ENCODE measurements at regions not wholly inside any gene's neighbourhood (a gene's known extent, or its start where the extent isn't known, plus 50 kb on each side); places are given as distances from the start of the nearest gene placed in this dataset.

- no peak overlapping the region for H2BK5ac ChIP-seq (ENCODE audit: low read length)
- H4K91ac ChIP-seq (ENCODE audit: low read depth, low read length, poor library complexity) = no peak overlapping the region
- no peak overlapping the region for H2BK15ac ChIP-seq (ENCODE audit: low read length)
- H3K36me3 ChIP-seq (replicated peaks in 1 of 2; ENCODE audit: control insufficient read depth in 2 of 2, insufficient read depth in 2 of 2, low read length in 2 of 2) = no peaks in the 10 kb centered on the region
- H3K27ac ChIP-seq (replicated peaks; ENCODE audit: low read length) = no peak overlapping the region
- no peak overlapping the region for H2BK12ac ChIP-seq (ENCODE audit: low read length)
- no peak overlapping the region for H3K9ac ChIP-seq (ENCODE audit: low read depth, low read length, poor library complexity)
- no peak overlapping the region for H2AFZ ChIP-seq (ENCODE audit: low read length)
- no peak overlapping the region for H4K8ac ChIP-seq (ENCODE audit: low read depth, low read length)
- H3K4me3 ChIP-seq (ENCODE audit: low read length in 2 of 2) = no peak overlapping the region
- H3K9me3 ChIP-seq (replicated peaks in 1 of 2; ENCODE audit: control insufficient read depth in 2 of 2, insufficient read depth in 1 of 2, low read depth in 1 of 2, low read length in 2 of 2) = no peaks in the 10 kb centered on the region
- no peak overlapping the region for H3K4ac ChIP-seq (ENCODE audit: low read length)
- H2BK120ac ChIP-seq (ENCODE audit: low read depth, low read length) = no peak overlapping the region
- H3K27me3 ChIP-seq (ENCODE audit: control insufficient read depth in 3 of 3, insufficient read depth in 3 of 3, low read depth in 1 of 3, low read length in 3 of 3) = no peaks in the 10 kb centered on the region
- peak overlapping the region; percentile 17 for H3K23ac ChIP-seq (ENCODE audit: low read depth, low read length, poor library complexity)
- DNase-seq (ENCODE audit: low spot score) = no peak
- no peak overlapping the region for H2AK5ac ChIP-seq (ENCODE audit: low read depth, low read length)
- H3K14ac ChIP-seq (ENCODE audit: low read length) = no peak overlapping the region
- no peak overlapping the region for H3K18ac ChIP-seq (ENCODE audit: low read length)
- H3K4me2 ChIP-seq (ENCODE audit: insufficient read depth, low read length, poor library complexity, severe bottlenecking) = no peak overlapping the region
- H3K79me1 ChIP-seq (ENCODE audit: low read depth, low read length) = no peaks in the 10 kb centered on the region
- no CpG with 5 or more reads among the region's 1 CpG for WGBS, 2 donors (ENCODE audit: extremely low coverage in 2 of 2, insufficient read length in 2 of 2, insufficient replicate concordance in 1 of 2)
- H3K4me1 ChIP-seq (ENCODE audit: control insufficient read depth in 2 of 2, insufficient read depth in 1 of 2, low read depth in 1 of 2, low read length in 2 of 2) = no peaks in the 10 kb centered on the region
These were observed 213.9 kb upstream of the AGAP1 start for GRCh38 chr2:235279965-235280364.

DNA sequence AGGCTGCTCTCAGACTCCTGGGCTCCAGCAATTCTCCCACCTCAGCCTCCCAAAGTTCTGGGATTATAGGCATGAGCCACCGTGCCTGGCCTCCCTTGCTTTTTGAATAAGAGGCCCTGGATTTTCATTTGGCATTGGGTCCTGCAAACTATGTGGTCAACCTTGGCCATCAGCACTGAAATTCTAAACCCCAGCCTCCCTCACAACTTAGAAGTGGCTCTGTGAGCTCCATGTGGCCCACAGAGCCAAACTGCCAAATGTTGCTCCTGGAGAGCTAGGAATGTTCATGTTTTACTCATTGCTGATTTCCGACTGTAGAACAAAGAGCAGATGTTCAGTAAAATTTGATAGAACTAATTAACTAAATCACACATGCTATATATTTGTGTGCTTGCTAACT, 210.6 kb upstream of the AGAP1 start:
- Histone ChIP-seq H2BK120ac (ENCODE audit: low read depth, low read length) (no peak overlapping the region), H3K9ac (ENCODE audit: low read depth, low read length, poor library complexity) (no peak overlapping the region), H3K9me3 (replicated peaks in 1 of 2; ENCODE audit: control insufficient read depth in 2 of 2, insufficient read depth in 1 of 2, low read depth in 1 of 2, low read length in 2 of 2) (no peaks in the 10 kb centered on the region), H3K4me1 (ENCODE audit: control insufficient read depth in 2 of 2, insufficient read depth in 1 of 2, low read depth in 1 of 2, low read length in 2 of 2) (no peaks in the 10 kb centered on the region), H2AK5ac (ENCODE audit: low read depth, low read length) (no peak overlapping the region), H3K4ac (ENCODE audit: low read length) (no peak overlapping the region), H2BK5ac (ENCODE audit: low read length) (no peak overlapping the region), H3K18ac (ENCODE audit: low read length) (no peak overlapping the region), H3K27ac (replicated peaks; ENCODE audit: low read length) (no peak overlapping the region), H3K23ac (ENCODE audit: low read depth, low read length, poor library complexity) (no peak overlapping the region), H2BK15ac (ENCODE audit: low read length) (no peak overlapping the region), H2BK12ac (ENCODE audit: low read length) (no peak overlapping the region), H3K27me3 (ENCODE audit: control insufficient read depth in 3 of 3, insufficient read depth in 3 of 3, low read depth in 1 of 3, low read length in 3 of 3) (peaks cover 0 to 5% (median 0%) of the 10 kb centered on the region in 3 experiments), H3K36me3 (replicated peaks in 1 of 2; ENCODE audit: control insufficient read depth in 2 of 2, insufficient read depth in 2 of 2, low read length in 2 of 2) (no peaks in the 10 kb centered on the region), H3K79me1 (ENCODE audit: low read depth, low read length) (no peaks in the 10 kb centered on the region), H3K4me3 (ENCODE audit: low read length in 2 of 2) (no peak overlapping the region), H3K14ac (ENCODE audit: low read length) (no peak overlapping the region), H4K91ac (ENCODE audit: low read depth, low read length, poor library complexity) (no peak overlapping the region), H2AFZ (ENCODE audit: low read length) (no peak overlapping the region), H3K4me2 (ENCODE audit: insufficient read depth, low read length, poor library complexity, severe bottlenecking) (no peak overlapping the region), H4K8ac (ENCODE audit: low read depth, low read length) (no peak overlapping the region)
- DNase-seq (ENCODE audit: low spot score) = no peak
- WGBS, 2 donors (ENCODE audit: extremely low coverage in 2 of 2, insufficient read length in 2 of 2, insufficient replicate concordance in 1 of 2) = no CpG with 5 or more reads among the region's 2 CpGs

DNA sequence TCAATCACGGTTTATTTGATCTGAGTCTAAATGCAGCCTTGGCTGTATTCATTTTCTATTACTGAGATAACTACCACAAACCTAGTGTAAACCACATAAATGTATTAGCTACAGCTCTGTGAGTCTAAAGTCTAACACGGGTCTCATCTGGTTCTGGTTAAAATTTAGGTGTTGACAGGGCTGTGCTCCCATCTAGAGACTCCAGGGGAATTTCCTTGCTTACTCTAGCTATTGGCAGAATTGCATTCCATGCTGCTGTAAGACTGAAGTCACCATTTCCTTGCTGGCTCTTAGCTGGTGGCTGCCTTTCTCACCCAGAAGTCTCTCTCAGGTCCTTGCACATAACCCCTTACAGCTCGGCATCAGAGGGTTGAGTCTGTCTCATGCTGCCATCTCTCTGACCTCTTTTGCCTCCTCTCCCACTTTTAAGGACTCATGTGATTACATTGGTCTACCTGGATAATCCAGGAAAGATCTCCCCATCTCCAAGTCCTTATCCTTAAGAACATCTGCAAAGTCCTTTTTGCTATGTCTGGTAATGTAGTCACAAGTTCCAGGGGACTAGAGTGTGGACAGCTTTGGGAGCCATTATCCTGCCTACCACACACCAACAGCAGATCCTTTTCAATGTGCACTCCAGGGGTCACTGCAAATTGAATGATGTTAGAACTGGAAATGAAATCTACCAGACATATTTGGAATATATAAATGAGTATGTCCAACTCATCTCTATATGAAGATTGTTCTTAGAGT, 207.0 kb upstream of the AGAP1 start:
- no peak overlapping the region for H2BK5ac ChIP-seq (ENCODE audit: low read length)
- no CpG with 5 or more reads among the region's 3 CpGs for WGBS, 2 donors (ENCODE audit: extremely low coverage in 2 of 2, insufficient read length in 2 of 2, insufficient replicate concordance in 1 of 2)
- no peak overlapping the region for H3K18ac ChIP-seq (ENCODE audit: low read length)
- DNase-seq (ENCODE audit: low spot score) = no peak
- peaks cover 0 to 5% (median 0%) of the 10 kb centered on the region in 3 experiments for H3K27me3 ChIP-seq (ENCODE audit: control insufficient read depth in 3 of 3, insufficient read depth in 3 of 3, low read depth in 1 of 3, low read length in 3 of 3)
- H3K4me3 ChIP-seq (ENCODE audit: low read length in 2 of 2) = no peak overlapping the region
- no peaks in the 10 kb centered on the region for H3K36me3 ChIP-seq (replicated peaks in 1 of 2; ENCODE audit: control insufficient read depth in 2 of 2, insufficient read depth in 2 of 2, low read length in 2 of 2)
- no peaks in the 10 kb centered on the region for H3K4me1 ChIP-seq (ENCODE audit: control insufficient read depth in 2 of 2, insufficient read depth in 1 of 2, low read depth in 1 of 2, low read length in 2 of 2)
- H2BK12ac ChIP-seq (ENCODE audit: low read length) = no peak overlapping the region
- H3K9ac ChIP-seq (ENCODE audit: low read depth, low read length, poor library complexity) = no peak overlapping the region
- no peak overlapping the region for H4K91ac ChIP-seq (ENCODE audit: low read depth, low read length, poor library complexity)
- H2BK120ac ChIP-seq (ENCODE audit: low read depth, low read length) = no peak overlapping the region
- H3K4me2 ChIP-seq (ENCODE audit: insufficient read depth, low read length, poor library complexity, severe bottlenecking) = no peak overlapping the region
- no peaks in the 10 kb centered on the region for H3K9me3 ChIP-seq (replicated peaks in 1 of 2; ENCODE audit: control insufficient read depth in 2 of 2, insufficient read depth in 1 of 2, low read depth in 1 of 2, low read length in 2 of 2)
- no peak overlapping the region for H4K8ac ChIP-seq (ENCODE audit: low read depth, low read length)
- no peak overlapping the region for H3K4ac ChIP-seq (ENCODE audit: low read length)
- H2BK15ac ChIP-seq (ENCODE audit: low read length) = no peak overlapping the region
- H3K79me1 ChIP-seq (ENCODE audit: low read depth, low read length) = no peaks in the 10 kb centered on the region
- H2AK5ac ChIP-seq (ENCODE audit: low read depth, low read length) = no peak overlapping the region
- H3K27ac ChIP-seq (replicated peaks; ENCODE audit: low read length) = no peak overlapping the region
- no peak overlapping the region for H3K23ac ChIP-seq (ENCODE audit: low read depth, low read length, poor library complexity)
- H3K14ac ChIP-seq (ENCODE audit: low read length) = no peak overlapping the region
- no peak overlapping the region for H2AFZ ChIP-seq (ENCODE audit: low read length)

DNA sequence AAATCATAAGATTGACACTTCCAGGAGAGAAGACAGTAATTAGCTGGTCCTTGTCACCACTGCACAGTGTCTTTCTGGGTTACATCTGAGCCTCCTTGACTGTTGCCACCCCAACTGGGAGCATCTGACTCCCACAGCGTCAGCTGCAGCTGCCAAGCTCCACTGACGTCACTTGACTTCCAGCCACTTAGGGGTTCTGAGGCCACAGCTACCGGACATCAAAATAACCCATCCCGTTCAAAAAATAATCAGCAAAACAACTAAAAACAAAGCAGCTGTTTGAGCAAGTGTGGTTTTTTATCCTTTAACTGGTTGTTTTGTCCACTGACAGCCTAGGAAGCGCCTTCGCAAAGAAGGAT, 206.5 kb upstream of the AGAP1 start:
- no CpG with 5 or more reads among the region's 6 CpGs for WGBS, 2 donors (ENCODE audit: extremely low coverage in 2 of 2, insufficient read length in 2 of 2, insufficient replicate concordance in 1 of 2)
- H2AK5ac ChIP-seq (ENCODE audit: low read depth, low read length) = no peak overlapping the region

More for the DNA sequence above, 206.5 kb upstream of the AGAP1 start:
- no peak overlapping the region for H3K14ac ChIP-seq (ENCODE audit: low read length)
- H3K4me3 ChIP-seq (ENCODE audit: low read length in 2 of 2) = no peak overlapping the region
- H3K23ac ChIP-seq (ENCODE audit: low read depth, low read length, poor library complexity) = no peak overlapping the region
- H3K9ac ChIP-seq (ENCODE audit: low read depth, low read length, poor library complexity) = no peak overlapping the region
- no peak for DNase-seq (ENCODE audit: low spot score)
- H3K4ac ChIP-seq (ENCODE audit: low read length) = no peak overlapping the region
- H3K4me2 ChIP-seq (ENCODE audit: insufficient read depth, low read length, poor library complexity, severe bottlenecking) = no peak overlapping the region
- no peak overlapping the region for H3K18ac ChIP-seq (ENCODE audit: low read length)
- no peaks in the 10 kb centered on the region for H3K79me1 ChIP-seq (ENCODE audit: low read depth, low read length)
- no peak overlapping the region for H2AFZ ChIP-seq (ENCODE audit: low read length)
- H4K8ac ChIP-seq (ENCODE audit: low read depth, low read length) = no peak overlapping the region
- peaks cover 0 to 5% (median 0%) of the 10 kb centered on the region in 3 experiments for H3K27me3 ChIP-seq (ENCODE audit: control insufficient read depth in 3 of 3, insufficient read depth in 3 of 3, low read depth in 1 of 3, low read length in 3 of 3)
- no peak overlapping the region for H4K91ac ChIP-seq (ENCODE audit: low read depth, low read length, poor library complexity)
- H3K36me3 ChIP-seq (replicated peaks in 1 of 2; ENCODE audit: control insufficient read depth in 2 of 2, insufficient read depth in 2 of 2, low read length in 2 of 2) = no peaks in the 10 kb centered on the region
- no peak overlapping the region for H2BK5ac ChIP-seq (ENCODE audit: low read length)
- no peak overlapping the region for H2BK120ac ChIP-seq (ENCODE audit: low read depth, low read length)
- no peaks in the 10 kb centered on the region for H3K4me1 ChIP-seq (ENCODE audit: control insufficient read depth in 2 of 2, insufficient read depth in 1 of 2, low read depth in 1 of 2, low read length in 2 of 2)
- H3K27ac ChIP-seq (replicated peaks; ENCODE audit: low read length) = no peak overlapping the region
- no peak overlapping the region for H2BK15ac ChIP-seq (ENCODE audit: low read length)
- no peak overlapping the region for H2BK12ac ChIP-seq (ENCODE audit: low read length)
- no peaks in the 10 kb centered on the region for H3K9me3 ChIP-seq (replicated peaks in 1 of 2; ENCODE audit: control insufficient read depth in 2 of 2, insufficient read depth in 1 of 2, low read depth in 1 of 2, low read length in 2 of 2)

All from neuronal stem cell (in vitro differentiated cells).